ENCODE measurements at regions not wholly inside any gene's neighbourhood (a gene's known extent, or its start where the extent isn't known, plus 50 kb on each side); places are given as distances from the start of the nearest gene placed in this dataset.

DNA sequence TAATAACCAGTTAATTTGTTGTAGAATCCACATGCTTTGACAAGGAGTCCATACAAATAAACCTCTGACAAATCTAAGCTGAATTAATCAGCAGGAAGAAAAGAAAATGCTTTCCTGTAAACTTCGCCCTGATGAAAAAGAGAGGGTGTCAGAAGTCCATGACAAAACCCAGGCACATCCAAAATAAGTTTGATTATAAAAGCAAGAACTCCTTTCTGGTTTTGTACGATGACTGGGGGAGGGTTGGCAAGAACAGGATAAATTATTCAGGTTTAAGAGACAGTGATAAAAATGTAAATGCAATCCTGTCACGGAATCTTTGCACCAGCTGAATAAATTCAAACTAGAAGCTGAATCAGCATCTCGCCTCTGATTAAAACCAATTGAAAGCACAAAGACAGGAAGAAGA lies 469.2 kb upstream of the TNP1 start:
- DNase-seq: no peak

DNA sequence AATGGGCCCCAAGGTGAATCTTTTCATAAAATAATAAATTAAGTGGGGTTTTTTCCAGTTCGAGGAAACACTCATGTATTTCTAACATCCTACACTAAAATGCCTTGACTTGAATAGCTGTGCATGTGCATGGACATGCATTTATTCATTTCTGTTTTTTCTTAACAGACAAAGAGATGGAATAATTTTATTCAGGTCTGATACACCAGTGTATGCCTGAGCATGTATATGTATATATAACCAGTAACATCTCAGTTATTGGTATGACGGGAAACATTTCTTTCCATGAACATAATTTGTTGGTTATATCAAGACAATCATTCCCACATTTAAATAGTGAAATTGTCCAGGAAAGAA lies 468.7 kb upstream of the TNP1 start:
- DNase-seq: no peak

DNA sequence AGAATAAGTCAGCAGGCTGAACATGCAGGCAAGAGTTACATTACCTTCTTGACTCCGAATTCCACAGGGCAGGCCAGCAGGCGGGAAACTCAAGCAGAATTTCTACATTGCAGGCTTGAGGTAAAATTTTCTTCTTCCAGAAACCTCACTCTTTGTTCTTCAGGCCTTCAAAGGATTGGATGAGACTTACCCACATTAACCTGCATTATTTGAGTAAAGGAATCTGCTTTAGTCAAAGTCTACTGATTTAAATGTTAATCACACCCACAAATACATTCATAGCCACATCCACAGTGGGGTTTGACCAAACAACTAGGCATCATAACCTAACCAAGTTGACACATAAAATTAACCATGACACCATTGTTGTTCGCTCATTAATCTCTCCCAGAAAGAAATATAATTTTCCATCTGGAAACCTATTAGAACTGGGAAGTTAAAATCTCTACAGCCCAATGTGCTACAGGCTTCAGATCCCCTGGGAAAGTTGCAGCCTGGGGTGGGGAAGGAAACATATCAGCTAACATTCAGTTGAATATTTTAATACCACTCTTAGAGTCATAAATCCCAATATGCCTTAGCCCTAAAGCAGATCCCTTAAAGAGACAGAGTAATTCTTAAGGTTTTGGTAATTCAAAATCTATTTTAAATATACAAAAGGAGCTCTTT lies 468.2 kb upstream of the TNP1 start:
- no peak for DNase-seq

DNA sequence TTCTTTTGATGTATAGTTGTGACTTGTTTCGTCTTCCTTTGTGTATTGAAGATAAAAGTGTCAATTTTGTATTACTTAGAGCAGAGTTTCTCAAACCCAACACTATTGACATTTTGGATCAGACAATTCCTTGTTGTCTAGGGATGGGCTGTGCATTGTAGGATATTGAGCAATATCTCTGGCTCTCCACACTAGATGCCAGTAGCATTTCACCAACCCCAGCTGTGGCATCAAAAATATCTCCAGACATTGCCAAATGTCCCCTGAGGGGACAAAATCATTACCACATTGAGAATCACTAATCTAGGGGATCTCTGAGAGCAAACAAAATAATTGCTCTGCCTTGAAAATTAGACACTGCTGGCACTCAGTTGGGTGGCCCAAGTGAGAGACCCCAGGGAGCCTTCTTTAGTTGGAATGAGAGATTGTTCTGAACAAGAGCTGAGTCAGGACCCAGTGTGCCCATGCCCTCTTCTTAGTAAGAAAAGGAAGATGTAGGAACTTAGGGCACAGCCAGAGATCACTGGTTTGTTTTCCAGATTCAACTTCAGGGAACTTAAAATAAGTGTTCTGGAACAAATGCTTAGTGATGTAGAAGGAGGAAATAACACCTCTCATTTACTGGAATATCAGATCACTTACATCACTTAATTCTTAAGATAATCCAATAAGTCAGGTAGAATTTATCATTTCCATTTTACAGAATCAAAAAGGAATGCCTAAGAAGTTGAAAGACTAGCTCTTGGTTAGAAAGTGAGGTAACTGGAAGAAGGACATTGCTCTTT lies 466.6 kb upstream of the TNP1 start:
- DNase-seq: no peak

DNA sequence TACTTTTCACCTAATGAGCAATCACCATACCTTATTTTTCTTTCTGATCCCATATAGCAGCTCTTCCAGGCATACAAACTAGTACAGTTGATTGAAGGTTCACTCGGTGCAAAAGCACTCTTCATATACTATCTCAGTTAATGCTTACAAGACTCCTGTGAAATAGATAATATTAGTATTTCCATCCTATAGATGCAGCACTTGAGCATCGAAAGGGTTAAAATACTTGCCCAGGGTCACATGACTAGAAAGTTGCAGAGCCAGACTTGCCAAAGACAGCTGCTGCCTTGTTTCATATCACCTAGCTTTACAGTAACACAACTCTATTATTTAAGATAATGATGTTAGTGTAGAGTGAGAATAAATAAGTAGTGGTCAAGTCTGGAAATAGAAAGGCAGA lies 466.0 kb upstream of the TNP1 start:
- DNase-seq: no peak

DNA sequence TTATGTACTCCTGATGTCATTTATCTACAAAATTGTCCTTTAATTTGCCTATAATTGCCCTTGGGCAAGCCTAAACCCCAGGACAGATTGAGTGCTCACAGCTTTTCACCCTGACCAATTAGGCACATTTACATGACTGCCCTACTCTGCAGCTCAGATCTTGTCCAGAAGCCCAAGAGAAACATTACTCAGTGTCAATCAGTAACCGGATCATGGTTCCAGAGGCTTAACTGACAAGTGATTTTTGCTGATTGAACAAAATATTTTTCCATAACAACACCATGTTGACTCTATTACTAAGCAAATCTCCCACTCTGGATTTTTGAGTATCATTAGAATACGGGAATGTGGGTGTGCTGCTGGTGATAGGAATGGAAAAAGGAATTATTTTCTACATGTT lies 465.4 kb upstream of the TNP1 start:
- no peak for DNase-seq

DNA sequence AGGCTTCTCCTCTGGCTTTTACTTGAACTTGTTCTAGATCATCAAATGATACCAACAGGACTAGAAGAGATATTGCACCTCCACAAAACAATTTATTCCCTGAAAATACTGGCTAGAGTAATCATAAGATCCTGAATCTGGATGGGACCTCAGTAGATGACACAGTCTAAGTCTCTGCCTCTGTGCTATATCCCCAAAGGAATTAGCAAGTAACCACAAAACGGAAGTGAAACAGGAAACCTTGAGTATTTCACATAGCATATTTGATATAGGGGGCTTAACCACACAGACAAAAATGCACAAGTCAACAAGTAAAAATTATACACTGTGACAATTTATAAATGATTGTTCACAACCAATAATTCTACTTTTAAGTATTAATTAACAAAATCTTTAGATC lies 456.9 kb upstream of the TNP1 start:
- peak; percentile 6 for DNase-seq

DNA sequence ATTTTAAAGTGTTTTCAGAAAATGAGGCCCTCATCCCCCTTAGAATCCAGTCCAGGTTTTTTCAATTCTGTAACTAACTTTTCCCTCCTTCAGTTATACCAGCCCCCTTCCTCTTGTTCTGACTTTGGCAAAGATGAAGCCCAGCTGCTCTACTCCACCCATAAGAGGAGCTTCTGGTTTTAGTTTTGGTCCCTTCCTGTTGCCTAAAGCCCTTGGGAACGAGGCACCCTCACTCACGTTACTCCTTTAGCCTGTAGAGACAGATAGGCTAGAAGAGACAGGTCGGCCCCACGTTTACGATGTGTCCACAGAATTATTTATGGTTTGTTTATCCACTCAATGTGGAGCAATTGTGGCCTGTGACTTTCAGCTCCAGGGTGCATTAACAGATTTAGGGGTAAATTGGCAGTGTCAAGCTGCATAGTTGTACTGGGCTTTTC lies 454.2 kb upstream of the TNP1 start:
- no peak for DNase-seq

DNA sequence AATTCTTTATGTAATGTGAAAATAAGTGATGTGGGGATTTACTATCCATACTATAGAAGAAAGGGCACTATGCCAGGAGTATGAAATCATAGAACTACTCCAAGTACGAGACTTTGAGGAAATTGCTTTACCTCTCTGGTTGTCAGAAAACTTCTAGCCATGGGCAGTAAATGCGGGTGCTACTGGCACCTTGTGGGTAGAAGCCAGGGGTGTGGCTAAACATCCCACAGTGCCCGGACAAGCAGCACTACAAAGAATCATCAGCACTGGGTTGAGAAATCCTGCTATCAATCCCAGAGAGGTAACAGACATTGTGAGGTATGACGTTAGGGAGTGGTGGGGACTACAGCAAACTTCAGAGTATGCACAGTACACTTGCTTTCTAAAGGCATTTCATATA lies 453.5 kb upstream of the TNP1 start:
- DNase-seq: no peak

DNA sequence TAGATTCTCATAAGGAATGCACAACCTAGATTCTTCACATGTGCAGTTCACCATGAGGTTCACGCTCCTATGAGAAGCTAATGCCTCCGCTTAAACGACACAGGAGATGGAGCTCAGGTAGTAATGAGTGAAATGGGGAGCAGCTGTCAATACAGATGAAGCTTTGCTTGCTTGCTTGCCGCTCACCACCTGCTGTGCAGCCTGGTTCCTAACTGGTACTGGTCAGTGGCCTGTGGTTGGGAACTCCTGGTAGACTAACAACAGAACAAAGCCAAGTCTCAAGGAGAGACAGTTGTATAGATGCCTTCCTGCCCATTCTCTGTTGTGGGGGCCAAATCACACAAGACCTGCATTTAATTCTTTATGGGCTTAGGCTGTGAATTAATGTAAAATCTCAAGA lies 449.2 kb upstream of the TNP1 start:
- no peak for DNase-seq

DNA sequence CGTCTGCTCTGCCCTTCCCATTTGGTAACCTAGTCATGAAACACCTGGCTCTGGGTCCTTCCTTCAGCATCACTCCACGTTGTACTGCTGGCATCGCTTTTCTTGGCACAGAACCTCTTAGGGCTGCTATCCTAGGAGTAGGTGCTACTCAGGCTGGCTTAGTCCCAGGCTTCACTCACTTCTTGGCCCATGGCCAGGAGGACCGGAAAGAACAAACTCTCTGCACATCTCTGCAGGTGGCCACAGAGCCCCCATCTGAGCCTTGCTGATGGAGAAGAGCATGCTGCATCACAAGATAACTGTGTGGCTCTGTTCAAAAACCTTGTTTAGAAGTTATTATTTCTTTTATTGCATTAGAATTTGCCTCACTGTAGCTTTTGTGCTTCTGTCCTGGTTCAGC lies 447.2 kb upstream of the TNP1 start:
- no peak for DNase-seq

DNA sequence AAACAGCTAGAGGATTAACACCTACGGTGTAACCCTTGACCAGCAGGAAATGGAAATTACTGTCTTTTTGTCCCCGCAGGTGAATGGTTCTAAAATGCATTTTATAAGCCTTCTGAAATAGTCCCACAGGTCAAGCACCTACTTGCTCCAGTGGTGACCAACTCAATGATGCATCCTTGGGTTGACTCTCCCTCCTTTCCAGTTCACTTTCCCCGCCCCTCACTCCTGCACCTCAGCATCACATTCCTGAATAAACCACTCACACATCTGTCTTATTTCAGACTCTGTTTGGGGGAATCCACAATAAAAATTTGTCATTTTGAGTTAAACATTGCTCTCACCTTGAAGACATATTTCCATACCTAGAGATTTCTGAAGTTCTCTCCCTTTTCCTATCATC lies 446.0 kb upstream of the TNP1 start:
- DNase-seq: no peak

DNA sequence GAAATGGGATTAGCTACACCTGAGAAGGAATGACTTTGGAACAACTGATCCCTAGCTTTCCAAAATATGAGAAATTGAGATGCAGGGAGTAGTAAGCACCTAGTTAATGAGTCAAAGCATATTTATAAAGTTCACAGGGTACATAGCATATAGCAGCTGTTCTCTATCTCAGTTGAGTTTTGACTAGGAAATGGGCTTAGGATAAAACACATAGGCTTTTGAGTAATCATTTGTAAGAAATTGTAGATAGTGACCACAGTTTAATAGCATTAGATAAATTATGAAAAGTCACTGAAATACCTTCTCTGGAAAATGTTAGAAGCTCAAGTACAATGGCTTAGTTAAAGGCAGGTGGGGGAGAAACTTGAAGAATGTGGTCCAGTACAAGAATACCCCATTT lies 444.7 kb upstream of the TNP1 start:
- DNase-seq: no peak

DNA sequence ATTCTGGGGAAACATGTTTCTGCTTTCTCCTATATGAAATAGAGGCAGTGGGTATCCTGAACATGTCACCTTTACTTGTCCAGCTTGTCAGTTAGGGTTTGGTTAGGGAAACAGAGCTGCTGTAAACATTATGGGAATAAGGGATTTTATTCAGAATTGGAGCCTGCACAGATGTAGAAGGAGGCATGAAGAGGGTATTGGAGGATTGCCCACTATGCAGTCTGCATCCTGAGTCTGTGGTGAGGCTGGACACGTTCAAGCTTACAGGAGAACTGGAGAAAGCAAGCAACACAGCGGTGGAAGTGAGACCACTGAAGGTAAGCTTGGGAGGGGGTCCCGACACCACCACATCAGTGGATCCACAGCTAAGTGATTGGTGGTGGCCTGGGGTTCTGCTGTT lies 443.0 kb upstream of the TNP1 start:
- no peak for DNase-seq

DNA sequence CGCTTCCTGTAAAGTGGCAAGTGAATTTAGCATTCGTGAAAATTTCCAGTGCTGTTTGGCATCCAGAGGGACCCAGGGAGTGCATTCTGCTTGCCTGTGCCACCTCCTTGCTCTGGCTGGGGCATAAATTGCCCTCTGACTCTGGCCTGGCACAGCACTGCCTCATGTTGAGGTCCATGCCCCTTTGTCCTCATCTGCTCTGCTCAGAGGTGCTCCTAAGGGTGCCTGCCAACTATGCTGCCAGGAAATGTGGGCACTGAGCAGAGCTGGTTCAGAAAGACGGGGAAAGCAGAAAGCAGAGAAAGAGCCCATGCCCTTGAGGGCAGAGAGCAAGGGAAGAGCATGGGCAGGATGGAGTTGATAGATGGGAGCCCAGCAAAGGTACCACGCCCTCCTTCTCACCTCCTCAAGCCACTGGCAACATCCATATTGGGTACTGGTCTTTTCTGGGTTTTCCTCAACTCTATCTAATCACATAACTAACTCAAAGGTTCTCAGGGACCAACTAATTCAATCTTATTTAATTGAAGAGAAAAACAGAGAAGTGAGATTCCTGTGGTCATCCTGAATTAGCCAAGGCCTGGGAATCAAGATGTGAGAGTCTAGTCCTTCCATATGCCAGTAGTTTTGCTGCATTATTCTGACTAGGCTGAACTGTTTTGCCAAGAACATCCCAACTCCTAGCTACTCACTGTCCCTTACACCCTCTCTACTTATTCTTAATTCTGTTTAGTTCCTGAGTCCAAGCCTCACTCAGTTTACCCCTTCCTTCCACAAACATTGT lies 441.5 kb upstream of the TNP1 start:
- DNase-seq: no peak

DNA sequence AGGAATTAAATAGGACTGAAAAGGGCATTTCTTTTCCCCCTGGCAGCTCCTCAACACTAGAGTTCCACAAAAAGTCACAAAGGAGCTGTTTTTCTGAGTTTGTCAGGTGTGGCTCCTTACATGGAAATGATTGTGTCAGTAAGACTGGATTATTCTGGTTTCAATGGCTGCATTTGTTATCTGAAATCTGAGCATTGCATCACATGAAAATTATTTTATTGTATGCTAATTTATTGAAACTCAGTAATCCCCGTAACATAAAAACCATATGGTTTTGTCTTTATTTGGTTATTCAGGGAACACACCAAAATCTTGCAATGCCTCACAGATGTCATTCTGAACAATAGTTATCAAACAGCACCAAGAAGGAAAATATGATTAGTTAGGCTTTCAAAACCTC lies 439.7 kb upstream of the TNP1 start:
- no peak for DNase-seq

DNA sequence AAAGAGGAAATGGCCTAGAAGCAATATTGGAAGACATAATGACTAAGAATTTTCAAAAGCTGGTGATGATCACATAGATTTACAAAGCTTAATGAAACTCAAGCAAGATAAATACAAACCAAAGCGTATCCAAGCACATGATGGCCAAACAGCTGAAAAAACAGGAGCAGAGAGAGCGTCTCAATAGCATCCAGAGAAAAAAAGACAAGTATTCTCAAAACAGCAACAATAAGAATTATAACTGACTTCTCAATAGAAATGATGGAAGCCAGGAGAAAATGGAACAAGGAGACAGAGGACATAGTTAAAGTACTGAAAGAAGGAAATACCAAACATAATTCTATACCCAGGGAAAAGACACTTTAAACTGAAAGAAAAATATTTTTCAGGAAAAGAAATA lies 437.2 kb upstream of the TNP1 start:
- DNase-seq: no peak

DNA sequence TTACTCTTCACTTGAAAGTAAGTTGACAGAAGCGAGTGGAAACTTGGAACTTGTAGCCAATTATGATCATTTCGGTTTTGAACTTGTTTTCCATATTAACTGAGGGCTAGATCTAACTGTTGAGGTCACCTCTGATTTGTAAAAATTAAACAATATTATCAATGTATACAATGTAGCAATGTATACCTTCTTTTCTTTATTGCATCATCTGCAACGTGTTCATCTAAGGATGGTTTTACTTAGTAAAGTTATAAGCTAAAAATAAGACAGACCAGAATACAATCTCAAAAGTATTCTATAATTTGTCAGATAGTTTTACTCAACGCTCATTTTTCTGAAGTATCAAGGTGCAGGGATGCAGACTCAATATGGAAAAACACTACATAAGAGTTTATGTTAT lies 435.0 kb upstream of the TNP1 start:
- DNase-seq: no peak

DNA sequence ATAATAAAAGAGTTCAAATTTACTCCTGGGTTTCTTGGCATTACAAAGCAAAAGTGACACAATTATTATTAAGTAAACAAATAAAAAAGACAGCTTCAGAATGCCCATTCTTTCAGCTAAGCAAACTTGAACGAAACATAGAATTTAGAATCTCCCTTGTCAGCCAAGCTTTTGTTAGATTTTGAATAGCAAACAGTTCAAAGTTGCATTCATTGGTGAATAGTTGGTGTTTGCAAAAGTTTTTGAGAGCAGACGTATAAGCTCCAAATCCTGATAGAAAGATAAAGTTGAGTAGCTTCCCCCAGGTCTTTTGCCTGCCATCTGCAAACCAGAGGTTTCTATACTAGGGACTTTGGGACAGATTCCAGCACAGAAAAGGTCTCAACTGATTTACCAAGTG lies 434.3 kb upstream of the TNP1 start:
- DNase-seq: no peak

DNA sequence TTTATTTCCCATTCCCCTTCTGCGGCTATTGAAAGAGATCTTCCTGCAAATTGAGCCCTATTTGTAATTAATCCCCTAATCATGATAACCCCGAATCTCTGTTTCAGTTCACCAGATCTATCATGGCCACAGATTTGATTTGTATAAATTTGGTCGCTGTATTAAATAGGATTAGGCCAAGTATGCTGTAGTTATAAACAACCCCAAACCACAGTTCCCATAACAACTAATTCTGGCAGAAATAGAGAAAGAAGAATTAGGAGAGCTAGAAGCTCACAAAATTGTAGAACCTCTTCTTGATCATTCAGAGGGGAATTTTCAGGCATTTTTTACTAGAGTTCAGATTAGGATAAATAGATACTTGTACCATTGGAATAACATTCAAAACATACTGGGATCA lies 433.7 kb upstream of the TNP1 start:
- DNase-seq: no peak

DNA sequence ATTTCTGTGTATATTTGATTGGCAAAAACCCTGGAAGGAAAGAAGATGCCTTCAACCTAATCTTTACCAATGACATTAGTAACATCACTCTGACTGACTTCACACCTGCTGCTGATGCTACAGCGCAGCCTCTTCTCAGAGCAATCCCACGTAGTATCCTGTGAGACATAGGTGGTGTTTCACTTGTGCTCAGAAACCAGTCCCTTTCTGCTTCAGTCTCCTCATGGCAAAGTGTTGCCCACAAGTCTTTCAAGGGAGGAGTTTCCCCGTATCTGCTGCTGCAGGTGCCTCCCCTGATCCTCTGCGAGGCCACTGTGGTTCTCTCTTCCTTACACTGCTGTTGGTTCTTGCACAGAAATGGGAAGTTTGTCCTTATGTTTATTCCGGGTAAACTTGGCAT lies 433.2 kb upstream of the TNP1 start:
- DNase-seq: no peak

DNA sequence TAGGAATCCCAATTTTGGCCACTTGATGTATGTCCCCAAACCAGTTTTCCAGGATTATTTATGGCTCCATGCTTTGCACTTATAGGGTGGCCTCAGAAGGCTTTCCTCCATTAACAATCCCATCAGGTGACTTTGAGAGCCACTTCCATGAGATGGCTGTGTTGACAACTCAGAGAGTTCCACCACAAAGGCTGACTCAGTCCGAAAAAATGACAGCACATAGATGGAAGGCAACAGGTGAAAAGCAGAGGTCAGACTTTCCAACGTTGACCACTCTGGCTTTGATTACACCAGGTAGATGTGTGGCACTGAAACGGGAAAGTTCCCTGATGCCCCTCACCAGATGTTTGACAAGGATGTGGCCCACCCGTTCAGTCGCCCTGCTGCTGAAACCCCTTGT lies 431.4 kb upstream of the TNP1 start:
- no peak for DNase-seq

DNA sequence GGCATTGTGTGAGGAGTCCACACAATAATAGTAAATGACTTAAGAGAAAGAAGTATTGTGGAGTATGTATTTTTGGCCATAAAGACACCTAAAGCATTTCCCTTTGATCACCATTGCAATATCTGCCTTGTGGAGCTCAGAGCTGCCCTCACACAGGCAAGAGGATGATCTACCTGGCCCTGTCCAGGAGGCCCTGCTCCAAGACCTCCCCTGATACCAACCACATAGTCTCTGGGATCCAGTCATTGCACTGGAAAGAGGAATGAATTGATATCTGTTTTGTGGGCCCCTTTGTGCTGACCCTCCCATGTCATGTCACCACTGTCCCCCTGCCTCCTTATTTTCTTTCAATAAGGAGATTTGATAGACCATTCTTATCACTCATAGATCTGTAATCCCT lies 430.6 kb upstream of the TNP1 start:
- DNase-seq: no peak

DNA sequence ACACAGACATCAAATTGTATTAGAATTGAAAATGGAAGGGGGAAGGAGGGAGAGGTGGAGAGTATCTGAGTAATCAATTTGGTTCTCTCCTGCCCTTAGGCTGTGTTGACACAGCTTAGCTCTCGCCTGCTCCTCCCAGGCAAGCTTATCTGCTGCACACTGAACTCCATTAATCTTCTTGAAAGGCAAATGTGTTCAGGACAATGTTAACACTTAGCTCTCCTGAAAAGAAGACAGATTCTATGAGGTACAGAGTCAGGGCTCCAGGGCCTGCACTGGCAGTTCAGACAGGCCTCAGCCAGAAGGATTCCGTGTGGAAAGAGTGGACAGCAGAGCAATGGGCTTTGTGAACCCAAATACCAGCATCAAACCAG lies 430.0 kb upstream of the TNP1 start:
- peak; percentile 76 for DNase-seq
